MG63 (cell line): ENCODE measurements at regions not wholly inside any gene's neighbourhood (a gene's known extent, or its start where the extent isn't known, plus 50 kb on each side); places are given as distances from the start of the nearest gene placed in this dataset.
A peak's percentile ranks its signal among the peaks of the same experiment; 100 is the strongest.

ENCODE experiments used
- DNase-seq: peaks from one replicate; pipeline ENCODE4 v3.0.0-alpha.2; 2020
- H3K27me3 ChIP-seq: fragments of 250-450 bp; sonication (Bioruptor Pico); 2 replicates; pipeline ENCODE4 v1.5.1; 2020; ENCODE audit warnings: mild to moderate bottlenecking, moderate library complexity
- H3K36me3 ChIP-seq: fragments of 250-450 bp; sonication (Bioruptor Pico); 2 replicates; pipeline ENCODE4 v1.5.1; 2020; ENCODE audit warnings: mild to moderate bottlenecking, moderate library complexity
- H3K4me3 ChIP-seq: fragments of 250-450 bp; sonication (Bioruptor Pico); 2 replicates; pipeline ENCODE4 v1.5.1; 2020; ENCODE audit warnings: mild to moderate bottlenecking, moderate library complexity
- H3K9me3 ChIP-seq: fragments of 250-450 bp; sonication (Bioruptor Pico); 2 replicates; pipeline ENCODE4 v1.5.1; 2020; ENCODE audit warnings: mild to moderate bottlenecking, moderate library complexity

DNA sequence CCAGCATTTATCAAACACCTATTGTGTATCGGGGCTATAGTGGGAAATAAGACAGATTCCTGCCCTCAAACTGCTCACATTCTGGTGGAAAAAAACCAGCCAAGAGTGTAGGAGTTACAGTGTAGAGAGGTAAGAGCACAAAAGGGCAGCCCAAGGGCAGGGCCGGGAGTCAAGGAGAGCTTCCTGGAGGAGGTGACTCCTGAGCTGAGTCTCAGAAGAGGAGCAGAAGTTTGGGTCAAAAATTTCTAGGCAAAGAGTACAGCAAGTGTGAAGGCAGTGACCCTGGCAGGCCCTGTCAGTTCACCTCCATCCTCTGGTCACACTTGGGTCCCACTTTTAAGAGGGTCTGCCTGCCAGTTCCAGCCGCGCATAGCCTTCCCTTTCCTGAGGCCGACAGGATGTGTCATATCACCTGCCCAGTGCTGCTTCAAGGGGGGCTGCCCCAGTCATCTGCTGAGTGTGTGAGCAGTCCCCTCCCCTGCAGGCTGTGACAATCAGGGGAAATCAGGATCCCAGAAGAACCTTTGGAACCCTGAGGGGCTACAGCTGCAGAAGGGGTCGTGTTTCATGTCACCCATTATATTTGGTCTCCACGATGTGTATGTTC lies 118.4 kb downstream of the GLI2 start:
- no peaks in the 10 kb centered on the region for H3K27me3 ChIP-seq
- H3K4me3 ChIP-seq = no peak overlapping the region
- no peak for DNase-seq
- H3K36me3 ChIP-seq = no peaks in the 10 kb centered on the region
- no peaks in the 10 kb centered on the region for H3K9me3 ChIP-seq

DNA sequence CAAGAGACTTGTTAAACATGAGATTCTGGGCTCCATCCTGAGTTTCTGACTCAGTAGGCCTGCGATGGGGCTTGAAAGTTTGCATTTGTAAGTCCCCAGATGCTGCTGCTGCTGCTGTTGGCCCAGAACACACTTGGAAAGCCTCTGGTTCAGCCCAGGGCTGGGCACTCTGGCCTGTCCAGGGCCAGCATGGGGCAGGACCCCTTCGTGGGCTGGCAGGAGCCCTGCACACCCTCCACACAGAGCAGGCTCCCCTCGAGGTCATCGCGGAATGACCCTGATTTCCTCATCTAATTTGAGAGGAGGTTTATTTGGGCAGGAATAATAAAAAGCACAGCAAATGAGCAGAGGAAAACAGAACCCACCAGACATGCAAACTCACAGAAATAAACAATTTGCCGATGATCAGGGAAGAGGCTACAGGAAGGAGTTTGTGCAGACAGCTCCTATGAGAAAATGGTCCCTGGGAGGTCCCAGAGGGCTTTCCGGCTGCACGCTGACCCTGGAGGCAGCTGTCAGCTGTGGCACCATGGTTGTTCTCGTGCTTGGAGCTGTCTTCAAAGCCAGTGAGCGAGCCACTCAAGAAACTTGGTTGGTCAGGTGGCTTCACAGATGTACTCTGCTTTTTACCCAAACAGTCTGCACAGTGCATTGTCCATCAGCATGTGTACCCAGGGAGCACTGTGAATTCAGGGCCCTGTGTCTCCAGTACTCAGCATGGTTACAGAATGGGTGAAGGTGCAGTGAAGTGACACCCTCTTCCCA lies 119.3 kb downstream of the GLI2 start:
- Histone ChIP-seq H3K36me3 (no peaks in the 10 kb centered on the region), H3K27me3 (no peaks in the 10 kb centered on the region), H3K4me3 (no peak overlapping the region), H3K9me3 (no peaks in the 10 kb centered on the region)
- DNase-seq = no peak

DNA sequence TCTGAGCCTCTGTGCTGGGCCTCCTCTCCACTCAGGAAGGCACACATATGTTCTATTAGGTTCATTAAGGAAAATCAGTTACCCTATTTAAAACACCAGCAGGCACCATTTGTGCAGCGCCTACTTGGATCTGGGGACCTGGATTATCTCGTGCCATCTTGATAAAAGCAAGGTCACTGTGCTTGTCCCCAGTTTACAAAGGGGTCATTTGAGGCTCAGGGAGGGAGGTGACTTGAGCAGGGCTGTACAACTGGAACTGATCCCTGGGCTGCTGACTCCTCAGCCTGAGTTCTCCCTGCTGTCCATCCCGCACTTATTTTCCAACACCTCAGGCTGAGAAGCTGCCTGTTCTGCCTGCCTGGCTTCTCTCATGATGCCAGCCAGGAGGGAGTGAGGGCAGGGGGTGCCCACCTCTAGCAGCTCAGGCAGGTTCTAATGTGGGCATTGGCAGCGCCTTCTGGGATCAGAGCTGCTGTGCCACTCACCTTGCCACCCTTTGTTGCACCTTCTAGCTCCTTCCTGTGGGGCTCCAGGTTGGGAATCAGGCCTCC lies 120.3 kb downstream of the GLI2 start:
- no peaks in the 10 kb centered on the region for H3K36me3 ChIP-seq
- no peaks in the 10 kb centered on the region for H3K9me3 ChIP-seq
- no peak for DNase-seq
- H3K4me3 ChIP-seq = no peak overlapping the region
- no peaks in the 10 kb centered on the region for H3K27me3 ChIP-seq

DNA sequence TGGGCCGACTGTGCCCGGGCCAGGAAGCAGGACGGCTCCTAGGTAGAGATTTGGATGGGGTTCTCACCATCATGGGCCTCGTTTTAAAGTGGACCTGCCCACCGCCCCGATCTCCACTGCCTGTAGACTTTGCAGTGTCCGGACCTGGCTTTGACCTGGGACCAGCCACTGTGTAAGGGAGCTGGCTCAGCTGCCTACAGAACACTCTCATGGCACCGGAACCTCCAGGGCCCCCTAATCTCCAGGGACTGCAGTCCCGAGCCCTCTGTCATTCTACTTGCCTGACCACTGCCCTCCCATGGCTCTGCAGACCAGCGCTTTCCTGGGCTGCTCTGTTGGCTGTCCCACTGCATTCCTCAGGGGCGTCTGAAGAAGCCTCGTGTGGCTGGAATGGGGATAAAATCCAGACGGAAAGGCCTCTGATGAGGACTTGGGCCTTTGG lies 120.8 kb downstream of the GLI2 start:
- Histone ChIP-seq H3K9me3 (no peaks in the 10 kb centered on the region), H3K27me3 (no peaks in the 10 kb centered on the region), H3K36me3 (no peaks in the 10 kb centered on the region), H3K4me3 (no peak overlapping the region)
- peak; percentile 49 for DNase-seq

DNA sequence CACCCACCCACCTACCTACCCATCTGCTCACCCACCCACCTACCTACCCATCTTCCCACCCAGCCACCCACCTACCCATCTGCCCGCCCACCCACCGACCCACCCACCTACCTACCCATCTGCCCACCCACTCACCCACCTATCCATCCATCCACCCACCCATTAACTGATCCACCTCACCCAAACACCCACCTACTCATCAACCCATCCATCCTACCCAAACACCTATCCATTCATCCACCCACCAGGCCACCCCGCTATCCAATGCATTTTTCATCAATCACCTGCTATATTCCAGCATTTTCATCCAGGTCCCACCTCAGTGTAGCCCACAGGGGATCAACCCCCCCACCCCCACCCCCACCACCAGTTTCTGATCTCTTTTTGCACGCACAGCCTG lies 121.8 kb downstream of the GLI2 start:
- DNase-seq = no peak
- no peaks in the 10 kb centered on the region for H3K27me3 ChIP-seq
- no peaks in the 10 kb centered on the region for H3K9me3 ChIP-seq
- H3K36me3 ChIP-seq = no peaks in the 10 kb centered on the region
- H3K4me3 ChIP-seq = no peak overlapping the region

DNA sequence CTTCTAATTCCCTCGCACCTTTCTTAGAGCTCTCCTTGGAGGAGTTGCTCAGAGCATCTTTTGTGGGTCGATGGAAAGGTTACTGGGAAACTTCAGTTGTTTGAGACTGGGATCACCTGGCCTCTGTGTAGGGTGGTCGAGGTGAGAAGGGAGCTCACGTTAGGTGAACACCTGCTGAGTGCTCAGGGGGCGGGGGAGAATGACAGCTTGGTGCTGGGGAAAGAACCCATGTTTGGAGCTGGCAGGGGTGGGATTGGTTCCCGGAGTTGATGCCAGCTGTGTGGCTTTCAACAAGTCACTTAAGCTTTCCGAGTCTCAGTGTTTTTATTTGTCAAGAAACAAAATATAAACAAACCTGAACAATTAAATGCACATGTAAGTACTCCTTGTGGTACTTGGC lies 122.3 kb downstream of the GLI2 start:
- no peaks in the 10 kb centered on the region for H3K36me3 ChIP-seq
- no peak for DNase-seq
- no peaks in the 10 kb centered on the region for H3K9me3 ChIP-seq
- no peak overlapping the region for H3K4me3 ChIP-seq
- no peaks in the 10 kb centered on the region for H3K27me3 ChIP-seq

DNA sequence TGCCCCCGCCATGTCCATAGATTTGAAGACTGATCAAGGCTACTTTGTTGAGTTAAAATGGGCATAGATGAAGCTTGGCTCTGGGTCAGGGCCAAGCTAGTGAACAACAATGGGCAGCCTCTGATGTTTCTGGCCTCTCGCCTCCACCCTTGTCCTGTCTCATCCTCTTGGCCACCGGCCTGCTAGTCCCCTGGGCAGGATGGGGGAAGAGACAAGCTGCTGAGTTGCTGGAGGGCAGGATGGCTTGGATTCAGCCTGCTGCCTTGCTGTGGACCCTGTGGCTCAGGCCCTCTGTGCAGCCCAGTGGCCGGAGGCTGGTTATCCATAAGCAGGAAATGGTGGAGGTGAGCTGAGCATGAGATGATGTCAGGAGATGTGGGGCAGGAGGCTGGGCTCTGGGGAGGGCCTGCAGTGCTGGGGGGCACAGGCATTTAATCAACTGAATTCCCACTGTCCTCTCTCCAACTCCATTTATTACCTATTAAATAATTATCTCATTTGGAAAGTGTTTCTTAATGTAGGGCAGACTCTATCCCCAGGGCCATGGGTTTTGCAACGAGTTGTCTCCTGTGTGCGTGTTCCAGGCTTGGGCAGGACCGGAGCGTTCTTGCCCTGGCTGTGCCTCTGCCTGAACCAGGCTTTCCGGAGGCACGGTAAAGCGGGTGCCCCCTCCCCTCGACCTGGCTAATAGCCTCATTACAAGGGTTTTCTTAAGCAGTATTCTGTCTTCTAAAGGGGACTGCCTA lies 122.9 kb downstream of the GLI2 start:
- DNase-seq = peak; percentile 84
- Histone ChIP-seq H3K4me3 (no peak overlapping the region), H3K27me3 (no peaks in the 10 kb centered on the region), H3K9me3 (no peaks in the 10 kb centered on the region), H3K36me3 (no peaks in the 10 kb centered on the region)

DNA sequence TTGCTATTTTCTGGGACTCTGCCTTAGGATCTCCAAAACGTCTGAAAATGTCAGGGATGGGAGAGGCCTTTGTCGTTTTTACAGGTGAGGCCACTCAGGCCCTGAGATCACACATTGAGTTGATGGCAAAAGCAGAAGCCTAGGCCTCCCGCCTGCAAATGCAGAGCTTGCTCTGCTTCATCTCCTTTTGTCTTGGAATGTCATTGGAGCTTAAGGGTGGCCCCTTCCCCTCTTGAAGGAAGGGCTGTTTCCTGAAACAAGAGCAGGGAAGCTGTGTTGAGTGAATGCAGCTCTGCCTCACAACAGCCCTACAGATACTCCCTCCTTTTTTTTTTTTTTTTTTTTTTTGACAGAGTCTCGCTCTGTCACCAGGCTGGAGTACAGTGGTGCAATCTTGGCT lies 123.5 kb downstream of the GLI2 start:
- H3K27me3 ChIP-seq = no peaks in the 10 kb centered on the region
- H3K36me3 ChIP-seq = no peaks in the 10 kb centered on the region
- no peak overlapping the region for H3K4me3 ChIP-seq
- no peak for DNase-seq
- H3K9me3 ChIP-seq = no peaks in the 10 kb centered on the region

DNA sequence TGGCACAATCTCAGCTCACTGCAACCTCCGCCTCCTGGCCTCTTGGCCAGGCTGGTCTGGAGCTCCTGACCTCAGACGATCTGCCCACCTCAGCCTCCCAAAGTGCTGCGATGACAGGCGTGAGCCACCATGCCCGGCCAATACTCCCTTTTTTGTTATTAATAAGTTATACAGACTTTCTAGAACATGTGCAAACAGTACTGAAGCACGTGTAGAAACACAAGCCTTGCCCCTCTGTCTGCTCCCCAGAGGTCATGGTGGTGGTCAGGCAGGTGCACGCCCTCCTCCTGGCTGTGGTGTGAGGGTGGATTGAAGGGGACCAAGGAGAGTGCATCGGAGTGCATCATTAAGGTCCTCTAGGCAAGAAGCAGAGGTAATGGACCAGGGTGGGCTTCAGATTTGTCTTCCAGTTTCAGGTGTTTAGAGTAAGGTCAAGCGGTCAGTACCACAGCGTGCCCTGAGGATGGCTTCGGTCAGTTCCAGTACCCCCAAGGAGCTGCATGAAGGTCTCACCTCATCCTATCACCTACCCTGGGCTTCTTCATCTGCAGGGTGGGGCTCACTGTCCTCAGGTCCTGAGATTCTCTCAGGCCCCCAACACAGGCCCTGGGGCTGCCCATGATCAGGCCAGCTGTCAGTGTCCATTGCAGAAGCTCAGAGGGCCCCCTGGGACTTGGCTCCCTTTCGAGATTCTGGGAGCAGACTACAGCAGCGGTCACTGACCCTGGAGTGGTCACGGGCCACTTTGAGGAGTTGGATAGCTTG lies 124.3 kb downstream of the GLI2 start:
- DNase-seq = no peak
- Histone ChIP-seq H3K9me3 (no peaks in the 10 kb centered on the region), H3K36me3 (no peaks in the 10 kb centered on the region), H3K4me3 (no peak overlapping the region), H3K27me3 (no peaks in the 10 kb centered on the region)

DNA sequence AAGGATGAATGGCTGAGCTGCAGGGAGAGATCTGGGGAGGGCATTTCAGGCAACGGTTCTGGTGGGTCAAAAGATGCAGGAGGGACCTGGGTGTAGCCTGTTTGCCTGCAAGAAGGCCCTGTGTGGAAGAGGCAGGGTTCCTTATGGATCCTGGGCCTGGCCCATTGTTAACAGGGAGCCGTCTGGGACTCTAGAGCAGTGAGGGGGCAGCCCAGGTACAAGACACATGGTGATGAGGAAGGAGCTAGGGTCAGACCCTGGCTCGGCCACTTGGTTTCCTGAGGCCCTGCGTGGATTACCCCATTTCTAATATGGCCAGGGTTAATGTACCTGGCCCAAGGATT lies 124.9 kb downstream of the GLI2 start:
- Histone ChIP-seq H3K9me3 (no peaks in the 10 kb centered on the region), H3K4me3 (no peak overlapping the region), H3K36me3 (no peaks in the 10 kb centered on the region), H3K27me3 (no peaks in the 10 kb centered on the region)
- no peak for DNase-seq

DNA sequence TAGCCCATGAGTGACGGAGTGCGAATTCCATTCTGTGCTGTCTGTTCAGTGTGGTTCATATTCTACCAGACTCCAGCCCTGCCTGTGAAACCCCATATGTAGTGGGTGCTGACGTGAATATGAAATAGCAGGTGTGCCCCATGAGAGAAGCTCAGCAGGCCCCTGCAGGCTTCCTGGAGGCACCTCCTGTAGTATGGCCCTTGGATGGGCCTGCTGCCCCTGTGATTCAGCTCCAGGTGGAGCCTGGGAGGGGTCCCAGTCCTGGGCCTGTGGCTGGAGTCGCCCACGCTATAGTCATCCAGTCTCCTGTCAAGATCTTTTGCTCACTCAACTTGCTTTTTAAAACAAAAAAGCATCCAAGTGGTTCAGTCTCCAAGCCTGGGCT lies 125.5 kb downstream of the GLI2 start:
- H3K9me3 ChIP-seq = no peaks in the 10 kb centered on the region
- H3K4me3 ChIP-seq = no peak overlapping the region
- H3K27me3 ChIP-seq = no peaks in the 10 kb centered on the region
- no peaks in the 10 kb centered on the region for H3K36me3 ChIP-seq
- DNase-seq = no peak

DNA sequence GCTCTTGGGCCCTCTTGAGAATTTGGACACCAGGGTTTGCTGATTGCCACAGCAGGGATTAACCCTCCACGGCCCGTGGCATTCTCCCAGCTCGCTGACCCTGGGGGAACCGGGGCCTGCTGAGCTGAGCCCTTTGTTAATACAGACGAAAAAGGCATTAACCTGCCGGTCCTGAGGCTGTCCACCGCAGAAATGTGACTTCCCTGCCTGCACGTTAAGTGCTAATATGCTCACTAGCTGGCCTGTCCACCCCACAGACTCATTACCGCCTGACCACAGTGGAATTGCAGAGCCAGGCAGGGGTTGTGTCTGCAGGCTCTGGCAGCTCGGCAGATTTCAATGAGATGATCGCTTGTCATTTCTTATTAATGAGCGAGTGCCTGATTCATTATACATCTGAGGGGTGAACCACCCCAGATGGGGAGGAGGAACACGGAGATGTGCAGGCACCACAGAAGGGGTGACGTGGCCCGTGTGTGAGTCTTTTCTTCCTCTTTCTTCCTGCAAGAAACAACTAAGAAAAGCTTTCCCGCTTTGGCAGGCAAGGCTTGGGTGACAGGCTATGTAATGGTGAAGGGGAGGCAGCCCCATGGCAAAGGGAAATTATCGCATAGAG lies 126.0 kb downstream of the GLI2 start:
- no peaks in the 10 kb centered on the region for H3K9me3 ChIP-seq
- no peak overlapping the region for H3K4me3 ChIP-seq
- no peaks in the 10 kb centered on the region for H3K27me3 ChIP-seq
- DNase-seq = no peak
- no peaks in the 10 kb centered on the region for H3K36me3 ChIP-seq

DNA sequence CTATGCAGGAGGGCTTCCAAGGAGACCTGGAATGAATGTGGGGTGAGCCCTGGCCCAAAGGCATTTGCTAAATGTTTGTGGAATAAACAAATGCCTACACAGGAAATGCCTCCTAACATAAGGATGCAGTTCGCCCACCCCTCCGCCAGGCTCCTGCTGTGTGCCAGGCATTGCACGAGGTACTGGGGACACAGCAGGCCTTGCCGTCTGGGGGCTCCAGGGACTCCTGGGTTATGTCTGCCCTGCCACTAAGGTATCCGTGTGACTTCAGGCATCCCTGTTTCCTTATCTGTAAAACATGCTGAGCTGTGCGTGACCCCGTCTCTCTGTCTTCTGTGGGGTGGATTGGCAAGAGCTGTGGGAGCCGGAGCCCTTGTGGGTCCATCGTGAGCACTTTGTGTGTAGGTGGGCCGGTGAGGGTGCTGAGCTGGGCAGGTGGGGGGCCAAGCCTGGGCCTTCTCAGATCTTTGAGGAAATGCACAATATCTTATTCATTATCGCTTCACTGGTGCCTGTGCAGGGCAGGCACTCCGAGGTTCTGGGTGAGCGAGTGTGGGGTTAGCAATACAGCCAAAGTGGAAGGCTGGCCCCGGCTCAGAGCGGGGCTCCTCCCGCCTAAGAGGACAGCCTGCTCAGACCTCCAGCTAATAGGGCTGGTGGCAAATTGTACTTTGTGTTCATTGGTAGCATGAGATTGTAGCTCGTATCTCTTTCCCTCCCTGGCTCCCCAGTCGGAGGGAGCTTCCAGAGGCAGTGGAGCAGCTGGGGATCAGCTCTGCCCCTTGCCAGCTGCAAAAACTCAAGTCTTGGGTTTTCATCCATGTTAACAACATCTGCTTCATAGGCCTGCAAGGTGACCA lies 126.8 kb downstream of the GLI2 start:
- peak; percentile 44 for DNase-seq
- no peaks in the 10 kb centered on the region for H3K36me3 ChIP-seq
- H3K4me3 ChIP-seq = no peak overlapping the region
- H3K27me3 ChIP-seq = no peaks in the 10 kb centered on the region
- no peaks in the 10 kb centered on the region for H3K9me3 ChIP-seq

DNA sequence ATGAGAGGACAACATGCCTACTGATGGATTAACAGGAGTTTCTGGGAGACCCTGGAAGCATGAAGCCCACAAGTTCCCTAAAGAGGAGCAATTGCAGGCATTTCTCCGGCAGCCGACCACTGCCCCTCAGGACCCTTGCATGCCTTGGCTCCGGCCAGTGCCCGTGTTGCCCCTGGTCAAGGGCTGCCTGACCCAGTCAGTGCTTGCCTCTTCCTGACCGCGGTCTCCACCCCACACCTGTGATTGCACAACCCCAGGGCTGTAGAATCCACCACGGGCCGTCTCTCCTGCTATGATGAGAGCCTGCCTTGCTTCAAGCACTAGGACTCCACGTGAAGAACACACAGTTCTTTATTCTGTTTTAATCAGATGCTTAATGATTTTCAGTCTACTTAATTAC lies 127.5 kb downstream of the GLI2 start:
- Histone ChIP-seq H3K4me3 (no peak overlapping the region), H3K9me3 (no peaks in the 10 kb centered on the region), H3K27me3 (no peaks in the 10 kb centered on the region), H3K36me3 (no peaks in the 10 kb centered on the region)
- DNase-seq = no peak

DNA sequence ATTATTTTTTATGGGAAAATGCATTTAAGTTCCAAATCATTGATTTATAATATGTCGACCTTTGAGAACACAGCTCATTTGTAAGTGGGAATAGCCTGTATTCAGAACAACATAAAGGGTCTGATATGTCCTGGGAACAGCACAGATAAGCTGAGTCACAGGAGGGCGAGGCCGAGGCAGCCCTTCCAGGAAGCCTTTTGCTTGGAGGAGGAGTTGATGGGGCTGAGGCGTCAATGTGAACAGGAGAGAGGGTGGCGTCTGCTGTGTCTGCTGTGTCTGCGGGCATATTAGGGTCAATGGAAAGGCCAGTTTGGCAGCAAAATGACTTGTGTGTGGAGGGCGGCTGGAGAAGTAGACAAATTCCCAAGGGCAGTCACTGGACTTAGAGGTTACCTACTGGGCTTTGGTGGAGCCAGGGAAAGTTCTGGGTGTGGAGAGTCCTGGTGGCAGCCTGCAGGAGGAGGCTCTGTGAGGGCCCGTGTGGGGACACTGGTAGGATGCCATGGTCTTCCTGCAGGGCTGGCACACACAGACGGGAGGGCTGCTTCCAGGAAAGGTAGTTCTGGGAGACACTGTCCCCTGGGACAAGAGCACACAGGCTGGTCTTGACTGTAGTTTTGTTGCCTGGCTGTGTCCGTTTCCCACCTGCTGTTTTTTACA lies 128.1 kb downstream of the GLI2 start:
- Histone ChIP-seq H3K9me3 (no peaks in the 10 kb centered on the region), H3K36me3 (no peaks in the 10 kb centered on the region), H3K4me3 (no peak overlapping the region), H3K27me3 (no peaks in the 10 kb centered on the region)
- peak; percentile 49 for DNase-seq
